ENCODE measurements at regions not wholly inside any gene's neighbourhood (a gene's known extent, or its start where the extent isn't known, plus 50 kb on each side); places are given as distances from the start of the nearest gene placed in this dataset.
"Not testable (repeated sequence)": the region's sequence is repeated elsewhere in the genome, so short reads cannot be mapped to it uniquely, and the experiment has no call there.

- peaks cover 6% of the 10 kb centered on the region for H3K9me3 Mint-ChIP-seq (ENCODE audit: low read depth)
- DNase-seq (no peak), ATAC-seq (no peak)
- H3K4me3 Mint-ChIP-seq = no peak overlapping the region
- ChIA-PET POLR2A (no interaction called here), CTCF (no interaction called here)
- H3K36me3 Mint-ChIP-seq (ENCODE audit: low read depth) = no peaks in the 10 kb centered on the region
- no peaks in the 10 kb centered on the region for H3K4me1 Mint-ChIP-seq
- no peak overlapping the region for H3K27ac Mint-ChIP-seq
- H3K27me3 Mint-ChIP-seq = peaks cover 8% of the 10 kb centered on the region
- intact Hi-C loops (cut with DNase I, micrococcal nuclease) = no loop called here
Measured at GRCh38 chr10:44733501-44734488, 177.3 kb upstream of the TMEM72 start.

DNA sequence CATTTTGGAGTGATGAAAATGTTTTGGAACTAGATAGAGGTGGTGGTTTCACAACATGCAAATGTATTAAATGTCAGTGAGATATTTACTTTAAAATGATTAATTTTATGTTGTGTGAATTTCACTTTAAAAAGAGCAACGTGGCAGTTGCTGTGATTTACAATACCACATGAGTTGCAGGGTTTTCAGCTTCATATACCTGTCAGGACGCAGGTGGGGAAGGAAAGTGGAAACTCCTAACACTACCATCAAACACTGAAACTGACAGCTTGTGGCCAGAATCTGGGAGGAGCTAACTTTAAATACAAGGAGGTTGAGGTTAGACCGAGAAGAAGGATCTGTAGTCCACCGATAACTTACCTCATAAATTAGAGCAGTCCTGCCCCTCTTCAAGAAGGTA, 168.9 kb upstream of the TMEM72 start:
- ATAC-seq (no peak), DNase-seq (no peak)
- POLR2A ChIA-PET = no interaction called here
- H3K27ac Mint-ChIP-seq = no peak overlapping the region
- no peak overlapping the region for H3K4me3 Mint-ChIP-seq
- peaks cover 11% of the 10 kb centered on the region for H3K27me3 Mint-ChIP-seq
- intact Hi-C loops (cut with DNase I, micrococcal nuclease) = no loop called here
- no peaks in the 10 kb centered on the region for H3K36me3 Mint-ChIP-seq (ENCODE audit: low read depth)
- H3K4me1 Mint-ChIP-seq = no peaks in the 10 kb centered on the region
- H3K9me3 Mint-ChIP-seq (ENCODE audit: low read depth) = peaks cover 2% of the 10 kb centered on the region
- CTCF ChIA-PET = no interaction called here

- intact Hi-C loops (cut with DNase I, micrococcal nuclease) = no loop called here
- POLR2A ChIA-PET = no interaction called here
- Mint-ChIP-seq H3K27me3 (peaks cover 10% of the 10 kb centered on the region), H3K9me3 (ENCODE audit: low read depth) (no peaks in the 10 kb centered on the region), H3K4me3 (no peak overlapping the region), H3K27ac (no peak overlapping the region), H3K4me1 (no peaks in the 10 kb centered on the region), H3K36me3 (ENCODE audit: low read depth) (no peaks in the 10 kb centered on the region)
- DNase-seq (no peak), ATAC-seq (no peak)
- CTCF ChIA-PET = no interaction called here
Measured at GRCh38 chr10:44743535-44743934, 167.6 kb upstream of the TMEM72 start.

DNA sequence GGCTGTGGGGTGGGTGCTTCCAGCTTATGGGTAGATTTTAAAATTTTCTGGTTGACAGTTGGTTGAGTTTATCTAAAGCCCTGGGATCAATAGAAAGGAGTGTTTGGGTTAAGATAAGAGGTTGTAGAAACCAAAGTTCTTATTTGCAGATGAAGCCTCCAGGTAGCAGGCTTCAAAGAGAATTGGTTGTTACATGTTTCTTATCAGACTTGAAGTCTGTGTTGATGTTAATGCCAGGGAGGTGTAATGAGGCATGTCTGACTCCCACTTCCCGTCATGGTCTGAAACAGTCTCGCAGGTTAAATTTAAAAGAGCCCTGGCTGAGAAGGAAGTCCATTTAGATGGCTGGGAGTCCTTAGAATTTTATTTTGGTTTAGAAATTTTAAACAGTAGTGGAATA, 165.2 kb upstream of the TMEM72 start:
- ChIA-PET CTCF (no interaction called here), POLR2A (no interaction called here)
- Mint-ChIP-seq H3K4me3 (no peak overlapping the region), H3K36me3 (ENCODE audit: low read depth) (no peaks in the 10 kb centered on the region), H3K27me3 (peaks cover 7% of the 10 kb centered on the region), H3K4me1 (no peaks in the 10 kb centered on the region), H3K9me3 (ENCODE audit: low read depth) (no peaks in the 10 kb centered on the region), H3K27ac (no peak overlapping the region)
- DNase-seq = no peak
- intact Hi-C loops (cut with DNase I, micrococcal nuclease) = no loop called here
- no peak for ATAC-seq

GRCh38 chr10:44747593-44748172, 163.5 kb upstream of the TMEM72 start:
- Mint-ChIP-seq H3K4me1 (no peaks in the 10 kb centered on the region), H3K36me3 (ENCODE audit: low read depth) (no peaks in the 10 kb centered on the region), H3K27ac (no peak overlapping the region), H3K9me3 (ENCODE audit: low read depth) (no peaks in the 10 kb centered on the region), H3K4me3 (no peak overlapping the region), H3K27me3 (peaks cover 5% of the 10 kb centered on the region)
- POLR2A ChIA-PET = no interaction called here
- DNase-seq (no peak), ATAC-seq (no peak)
- CTCF ChIA-PET = interaction anchor here (1.1 kb wide), 1 partner anchor 131 kb away, joined by 3 read pairs; no protein-coding TSS in a partner anchor
- intact Hi-C loops (cut with DNase I, micrococcal nuclease) = no loop called here

- H3K36me3 Mint-ChIP-seq (ENCODE audit: low read depth) = no peaks in the 10 kb centered on the region
- H3K27me3 Mint-ChIP-seq = peaks cover 2% of the 10 kb centered on the region
- no peaks in the 10 kb centered on the region for H3K9me3 Mint-ChIP-seq (ENCODE audit: low read depth)
- H3K27ac Mint-ChIP-seq = no peak overlapping the region
- CTCF ChIA-PET = no interaction called here
- no peak overlapping the region for H3K4me3 Mint-ChIP-seq
- H3K4me1 Mint-ChIP-seq = no peaks in the 10 kb centered on the region
- DNase-seq (no peak), ATAC-seq (no peak)
- POLR2A ChIA-PET = no interaction called here
- intact Hi-C loops (cut with DNase I, micrococcal nuclease) = no loop called here
Measured at GRCh38 chr10:44749151-44749550, 162.0 kb upstream of the TMEM72 start.

- Mint-ChIP-seq H3K27me3 (peaks cover 1% of the 10 kb centered on the region), H3K36me3 (ENCODE audit: low read depth) (no peaks in the 10 kb centered on the region), H3K27ac (no peak overlapping the region), H3K9me3 (ENCODE audit: low read depth) (no peaks in the 10 kb centered on the region), H3K4me1 (no peaks in the 10 kb centered on the region), H3K4me3 (no peak overlapping the region)
- intact Hi-C loops (cut with DNase I, micrococcal nuclease) = no loop called here
- ChIA-PET CTCF (no interaction called here), POLR2A (no interaction called here)
- DNase-seq (no peak), ATAC-seq (no peak)
Measured at GRCh38 chr10:44752451-44753441, 158.4 kb upstream of the TMEM72 start.

GRCh38 chr10:44754355-44754754, 156.8 kb upstream of the TMEM72 start:
- H3K9me3 Mint-ChIP-seq (ENCODE audit: low read depth); ATAC-seq; POLR2A ChIA-PET; DNase-seq; H3K4me3 Mint-ChIP-seq; H3K27me3 Mint-ChIP-seq; intact Hi-C loops (cut with DNase I, micrococcal nuclease); H3K4me1 Mint-ChIP-seq; H3K36me3 Mint-ChIP-seq (ENCODE audit: low read depth); H3K27ac Mint-ChIP-seq: not testable (repeated sequence)
- CTCF ChIA-PET = interaction anchor here (0.6 to 2.0 kb wide), 3 partner anchors 11 to 1211 kb away, joined by 3 to 7 read pairs (median 3); no protein-coding TSS in a partner anchor

DNA sequence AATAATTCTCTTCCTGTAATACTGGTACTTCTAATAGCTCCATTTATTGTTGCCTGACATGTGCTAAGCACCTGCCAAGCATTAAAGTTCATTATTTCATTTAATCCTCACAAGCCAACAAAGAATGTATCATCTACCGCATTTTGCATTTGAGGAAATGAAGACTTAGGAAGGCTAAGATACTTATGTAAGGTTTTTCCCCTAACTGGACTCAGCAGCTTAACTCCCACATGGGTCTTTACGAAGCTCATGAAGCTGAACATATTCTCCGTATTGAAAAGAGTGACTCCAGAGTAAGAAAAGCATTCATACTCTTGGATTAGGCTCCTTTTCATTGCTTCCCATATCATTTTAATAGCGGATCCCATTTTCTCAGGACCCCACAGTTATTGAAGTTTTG, 155.7 kb upstream of the TMEM72 start:
- no peaks in the 10 kb centered on the region for H3K4me1 Mint-ChIP-seq
- ATAC-seq (no peak), DNase-seq (no peak)
- peaks cover 3% of the 10 kb centered on the region for H3K27me3 Mint-ChIP-seq
- H3K9me3 Mint-ChIP-seq (ENCODE audit: low read depth) = no peaks in the 10 kb centered on the region
- intact Hi-C loops (cut with DNase I, micrococcal nuclease) = no loop called here
- no peak overlapping the region for H3K4me3 Mint-ChIP-seq
- H3K36me3 Mint-ChIP-seq (ENCODE audit: low read depth) = no peaks in the 10 kb centered on the region
- ChIA-PET CTCF (interaction anchor here (2.0 kb wide), 1 partner anchor 9 kb away, joined by 7 read pairs; no protein-coding TSS in a partner anchor), POLR2A (no interaction called here)
- H3K27ac Mint-ChIP-seq = no peak overlapping the region

DNA sequence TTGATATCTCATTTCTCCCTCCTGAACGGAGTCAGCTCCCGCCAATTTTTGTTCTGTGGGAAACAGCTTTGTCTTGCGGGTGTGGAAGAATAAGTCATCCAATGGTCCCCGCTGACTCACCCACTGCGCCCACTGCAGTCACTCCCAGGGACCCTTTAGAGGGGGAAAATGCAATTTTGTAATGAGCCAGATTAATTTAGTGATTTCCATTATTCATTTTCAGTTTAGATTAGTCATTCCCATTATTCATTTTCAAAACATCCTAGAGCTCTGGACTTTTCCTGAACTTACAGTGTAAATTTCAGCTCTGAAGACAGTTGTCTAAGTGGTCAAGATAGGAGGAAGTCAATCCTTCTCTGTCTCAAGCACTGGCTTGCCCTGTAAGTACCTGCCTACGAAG, 154.9 kb upstream of the TMEM72 start:
- Mint-ChIP-seq H3K4me1 (no peaks in the 10 kb centered on the region), H3K36me3 (ENCODE audit: low read depth) (no peaks in the 10 kb centered on the region), H3K4me3 (no peak overlapping the region), H3K27me3 (peaks cover 3% of the 10 kb centered on the region), H3K27ac (no peak overlapping the region), H3K9me3 (ENCODE audit: low read depth) (no peaks in the 10 kb centered on the region)
- ChIA-PET POLR2A (no interaction called here), CTCF (no interaction called here)
- DNase-seq (no peak), ATAC-seq (no peak)
- intact Hi-C loops (cut with DNase I, micrococcal nuclease) = no loop called here

DNA sequence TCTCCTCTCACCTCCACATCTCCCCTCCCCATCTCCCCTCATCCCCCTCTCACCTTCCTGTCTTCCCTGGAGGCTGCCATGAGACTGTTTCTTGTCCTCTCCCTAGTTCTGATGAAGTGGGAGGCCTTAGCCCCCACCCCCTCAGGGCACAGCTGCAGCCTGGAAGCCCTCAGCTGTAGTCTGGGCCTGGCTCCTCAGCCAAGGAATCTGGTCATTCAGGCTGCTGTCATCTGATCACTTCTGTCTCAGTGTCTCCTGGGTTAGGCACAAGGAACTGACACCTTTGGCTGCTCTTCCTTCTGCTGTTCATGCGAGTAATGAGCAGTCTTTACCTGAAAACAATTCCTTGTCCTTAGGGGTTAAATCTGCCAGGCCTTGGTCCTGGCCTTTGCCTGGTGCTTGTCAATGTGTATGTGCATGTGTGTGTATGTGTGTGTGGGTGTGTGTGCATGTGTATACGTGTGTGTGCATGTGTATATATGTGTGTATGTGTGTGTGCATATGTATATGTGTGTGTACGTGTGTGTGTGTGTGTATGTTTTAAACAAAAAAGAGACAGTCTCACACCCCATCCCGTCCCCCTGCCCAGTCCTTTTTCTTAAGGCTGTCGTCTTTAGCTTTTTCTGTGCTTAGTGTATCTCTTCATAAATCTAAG, 153.5 kb upstream of the TMEM72 start:
- ATAC-seq (no peak), DNase-seq (no peak)
- Mint-ChIP-seq H3K36me3 (ENCODE audit: low read depth) (no peaks in the 10 kb centered on the region), H3K9me3 (ENCODE audit: low read depth) (no peaks in the 10 kb centered on the region), H3K27ac (no peak overlapping the region), H3K27me3 (peaks cover 3% of the 10 kb centered on the region), H3K4me3 (no peak overlapping the region), H3K4me1 (no peaks in the 10 kb centered on the region)
- ChIA-PET CTCF (no interaction called here), POLR2A (interaction anchor here (0.6 kb wide), 1 partner anchor 126 kb away, joined by 7 read pairs; no protein-coding TSS in a partner anchor)
- intact Hi-C loops (cut with DNase I, micrococcal nuclease) = no loop called here
